ENCODE measurements at regions not wholly inside any gene's neighbourhood (a gene's known extent, or its start where the extent isn't known, plus 50 kb on each side); places are given as distances from the start of the nearest gene placed in this dataset.
A peak's percentile ranks its signal among the peaks of the same experiment; 100 is the strongest.

GRCh38 chr2:217252181-217252580 is 392.3 kb upstream of the TNP1 start:
- intact Hi-C loops (cut with DNase I, micrococcal nuclease) = no loop called here
- CTCF ChIA-PET = no interaction called here
- no peak for ATAC-seq
- Mint-ChIP-seq H3K36me3 (ENCODE audit: low read depth) (no peaks in the 10 kb centered on the region), H3K27me3 (peaks cover 17% of the 10 kb centered on the region), H3K27ac (no peak overlapping the region), H3K4me3 (no peak overlapping the region), H3K4me1 (no peaks in the 10 kb centered on the region), H3K9me3 (ENCODE audit: low read depth) (no peaks in the 10 kb centered on the region)
- POLR2A ChIA-PET = no interaction called here
- no peak for DNase-seq

GRCh38 chr2:217250013-217250524 is 390.2 kb upstream of the TNP1 start:
- ATAC-seq (no peak), DNase-seq (no peak)
- Mint-ChIP-seq H3K9me3 (ENCODE audit: low read depth) (no peaks in the 10 kb centered on the region), H3K27ac (no peak overlapping the region), H3K27me3 (peaks cover 15% of the 10 kb centered on the region), H3K4me3 (no peak overlapping the region), H3K4me1 (peaks cover 10% of the 10 kb centered on the region), H3K36me3 (ENCODE audit: low read depth) (no peaks in the 10 kb centered on the region)
- intact Hi-C loops (cut with DNase I, micrococcal nuclease) = no loop called here
- ChIA-PET POLR2A (no interaction called here), CTCF (interaction anchor here (0.6 kb wide), 1 partner anchor 26 kb away, joined by 3 read pairs; no protein-coding TSS in a partner anchor)

- peaks cover 16% of the 10 kb centered on the region for H3K27me3 Mint-ChIP-seq
- intact Hi-C loops (cut with DNase I, micrococcal nuclease) = no loop called here
- ATAC-seq = no peak
- CTCF ChIA-PET = interaction anchor here (1.2 kb wide), 1 partner anchor 133 kb away, joined by 3 read pairs; no protein-coding TSS in a partner anchor
- no peak overlapping the region for H3K4me3 Mint-ChIP-seq
- no peak for DNase-seq
- no peaks in the 10 kb centered on the region for H3K9me3 Mint-ChIP-seq (ENCODE audit: low read depth)
- H3K27ac Mint-ChIP-seq = no peak overlapping the region
- H3K36me3 Mint-ChIP-seq (ENCODE audit: low read depth) = no peaks in the 10 kb centered on the region
- peaks cover 10% of the 10 kb centered on the region for H3K4me1 Mint-ChIP-seq
- POLR2A ChIA-PET = no interaction called here
Measured at GRCh38 chr2:217249121-217250012, 389.5 kb upstream of the TNP1 start.

- Mint-ChIP-seq H3K4me1 (peaks cover 10% of the 10 kb centered on the region), H3K27me3 (peaks cover 12% of the 10 kb centered on the region), H3K4me3 (no peak overlapping the region), H3K36me3 (ENCODE audit: low read depth) (no peaks in the 10 kb centered on the region), H3K9me3 (ENCODE audit: low read depth) (no peaks in the 10 kb centered on the region), H3K27ac (no peak overlapping the region)
- ChIA-PET POLR2A (no interaction called here), CTCF (interaction anchor here (1.2 kb wide), 1 partner anchor 132 kb away, joined by 3 read pairs; no protein-coding TSS in a partner anchor)
- intact Hi-C loops (cut with DNase I, micrococcal nuclease) = no loop called here
- ATAC-seq (no peak), DNase-seq (no peak)
Measured at GRCh38 chr2:217248312-217248935, 388.6 kb upstream of the TNP1 start.

- Mint-ChIP-seq H3K27ac (no peak overlapping the region), H3K9me3 (ENCODE audit: low read depth) (no peaks in the 10 kb centered on the region), H3K4me3 (no peak overlapping the region), H3K4me1 (peaks cover 10% of the 10 kb centered on the region), H3K27me3 (peaks cover 13% of the 10 kb centered on the region), H3K36me3 (ENCODE audit: low read depth) (no peaks in the 10 kb centered on the region)
- POLR2A ChIA-PET = no interaction called here
- ATAC-seq = no peak
- CTCF ChIA-PET = no interaction called here
- DNase-seq = no peak
- intact Hi-C loops (cut with DNase I, micrococcal nuclease) = no loop called here
Measured at GRCh38 chr2:217247476-217247875, 387.6 kb upstream of the TNP1 start.

GRCh38 chr2:217246108-217246507 is 386.2 kb upstream of the TNP1 start:
- POLR2A ChIA-PET = no interaction called here
- Mint-ChIP-seq H3K9me3 (ENCODE audit: low read depth) (no peaks in the 10 kb centered on the region), H3K36me3 (ENCODE audit: low read depth) (no peaks in the 10 kb centered on the region), H3K4me1 (peaks cover 10% of the 10 kb centered on the region), H3K27me3 (peaks cover 11% of the 10 kb centered on the region), H3K27ac (no peak overlapping the region), H3K4me3 (no peak overlapping the region)
- CTCF ChIA-PET = no interaction called here
- peak; percentile 51 for ATAC-seq
- intact Hi-C loops (cut with DNase I, micrococcal nuclease) = no loop called here
- DNase-seq = no peak

- ChIA-PET POLR2A (no interaction called here), CTCF (no interaction called here)
- Mint-ChIP-seq H3K4me3 (no peak overlapping the region), H3K27me3 (peaks cover 11% of the 10 kb centered on the region), H3K9me3 (ENCODE audit: low read depth) (no peaks in the 10 kb centered on the region), H3K4me1 (peaks cover 10% of the 10 kb centered on the region), H3K36me3 (ENCODE audit: low read depth) (no peaks in the 10 kb centered on the region), H3K27ac (no peak overlapping the region)
- ATAC-seq (no peak), DNase-seq (no peak)
- intact Hi-C loops (cut with DNase I, micrococcal nuclease) = no loop called here
Measured at GRCh38 chr2:217244815-217245214, 385.0 kb upstream of the TNP1 start.

- Mint-ChIP-seq H3K27me3 (peaks cover 14% of the 10 kb centered on the region), H3K36me3 (ENCODE audit: low read depth) (no peaks in the 10 kb centered on the region), H3K4me3 (no peak overlapping the region), H3K4me1 (peaks cover 10% of the 10 kb centered on the region), H3K27ac (no peak overlapping the region), H3K9me3 (ENCODE audit: low read depth) (no peaks in the 10 kb centered on the region)
- DNase-seq (no peak), ATAC-seq (no peak)
- POLR2A ChIA-PET = no interaction called here
- intact Hi-C loops (cut with DNase I, micrococcal nuclease) = no loop called here
- CTCF ChIA-PET = interaction anchor here (0.6 to 1.2 kb wide), 2 partner anchors 141 to 513 kb away, joined by 4 read pairs; no protein-coding TSS in a partner anchor
Measured at GRCh38 chr2:217242947-217243346, 383.1 kb upstream of the TNP1 start.

- intact Hi-C loops (cut with DNase I, micrococcal nuclease) = no loop called here
- ATAC-seq = no peak
Measured at GRCh38 chr2:217231724-217232123, 371.9 kb upstream of the TNP1 start.

GRCh38 chr2:217231212-217231611 is 371.3 kb upstream of the TNP1 start:
- Mint-ChIP-seq H3K4me1 (no peaks in the 10 kb centered on the region), H3K4me3 (no peak overlapping the region), H3K27me3 (peaks cover 10% of the 10 kb centered on the region), H3K9me3 (ENCODE audit: low read depth) (peaks cover under 1% of the 10 kb centered on the region), H3K36me3 (ENCODE audit: low read depth) (no peaks in the 10 kb centered on the region), H3K27ac (no peak overlapping the region)
- intact Hi-C loops (cut with DNase I, micrococcal nuclease) = no loop called here
- ChIA-PET POLR2A (no interaction called here), CTCF (interaction anchor here (0.6 to 0.7 kb wide), 5 partner anchors 8 to 721 kb away, joined by 3 to 6 read pairs (median 4); no protein-coding TSS in a partner anchor)
- no peak for DNase-seq
- ATAC-seq = no peak

More at GRCh38 chr2:217231724-217232123, 371.9 kb upstream of the TNP1 start:
- no peaks in the 10 kb centered on the region for H3K36me3 Mint-ChIP-seq (ENCODE audit: low read depth)
- peaks cover 13% of the 10 kb centered on the region for H3K27me3 Mint-ChIP-seq
- H3K9me3 Mint-ChIP-seq (ENCODE audit: low read depth) = peaks cover 5% of the 10 kb centered on the region
- POLR2A ChIA-PET = no interaction called here
- no peak overlapping the region for H3K4me3 Mint-ChIP-seq
- H3K27ac Mint-ChIP-seq = no peak overlapping the region
- CTCF ChIA-PET = interaction anchor here (0.7 kb wide), 1 partner anchor 538 kb away, joined by 3 read pairs; no protein-coding TSS in a partner anchor
- DNase-seq = no peak
- H3K4me1 Mint-ChIP-seq = no peaks in the 10 kb centered on the region

- ATAC-seq (no peak), DNase-seq (no peak)
- CTCF ChIA-PET = no interaction called here
- Mint-ChIP-seq H3K27me3 (peaks cover 4% of the 10 kb centered on the region), H3K36me3 (ENCODE audit: low read depth) (peaks cover 7% of the 10 kb centered on the region), H3K27ac (no peak overlapping the region), H3K9me3 (ENCODE audit: low read depth) (peaks cover under 1% of the 10 kb centered on the region), H3K4me3 (no peak overlapping the region), H3K4me1 (peaks cover 7% of the 10 kb centered on the region)
- intact Hi-C loops (cut with DNase I, micrococcal nuclease) = loop anchor here in 1 of 2 experiments (10.0 kb wide), 1 partner anchor 1214 kb away; the partner anchor contains the start of gene MREG
- POLR2A ChIA-PET = no interaction called here
Measured at GRCh38 chr2:217228732-217229131, 368.9 kb upstream of the TNP1 start.

Measured in activated CD4-positive, alpha-beta T cell treated with anti-CD3 and anti-CD28 coated beads for 36 hours (primary cell).